Islet precursor cell (in vitro differentiated cells): ENCODE measurements at regions not wholly inside any gene's neighbourhood (a gene's known extent, or its start where the extent isn't known, plus 50 kb on each side); places are given as distances from the start of the nearest gene placed in this dataset.

ENCODE experiments used
- DNase-seq: peaks from one replicate; pipeline ENCODE4 v3.0.0-alpha.2; 2018

- DNase-seq: no peak
These were observed 115.7 kb downstream of the RAB11FIP2 start for GRCh38 chr10:117931078-117931477.

GRCh38 chr10:117933036-117933435, 113.7 kb downstream of the RAB11FIP2 start:
- no peak for DNase-seq

DNA sequence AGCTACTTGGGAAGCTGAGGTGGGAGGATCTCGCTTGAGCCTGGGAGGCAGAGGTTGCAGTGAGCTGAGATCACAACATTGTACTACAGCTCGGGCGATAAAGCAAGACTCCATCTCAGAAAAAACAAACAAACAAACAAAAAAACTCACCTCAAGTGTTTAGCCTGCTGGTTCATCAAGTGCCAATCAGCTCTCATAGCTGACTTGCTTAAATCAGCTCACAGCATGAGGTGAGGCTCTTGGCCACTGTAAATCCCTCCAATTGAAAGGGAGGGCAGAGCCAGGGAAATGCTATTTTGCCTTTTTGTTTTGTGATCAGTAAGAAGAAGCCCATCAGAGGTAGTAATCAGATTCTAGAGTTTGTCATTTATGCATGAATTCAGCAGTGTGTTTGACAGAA, 112.3 kb downstream of the RAB11FIP2 start:
- DNase-seq: no peak

- no peak for DNase-seq
These were observed 110.6 kb downstream of the RAB11FIP2 start for GRCh38 chr10:117936141-117936540.

GRCh38 chr10:117936566-117936965, 110.2 kb downstream of the RAB11FIP2 start:
- no peak for DNase-seq

DNA sequence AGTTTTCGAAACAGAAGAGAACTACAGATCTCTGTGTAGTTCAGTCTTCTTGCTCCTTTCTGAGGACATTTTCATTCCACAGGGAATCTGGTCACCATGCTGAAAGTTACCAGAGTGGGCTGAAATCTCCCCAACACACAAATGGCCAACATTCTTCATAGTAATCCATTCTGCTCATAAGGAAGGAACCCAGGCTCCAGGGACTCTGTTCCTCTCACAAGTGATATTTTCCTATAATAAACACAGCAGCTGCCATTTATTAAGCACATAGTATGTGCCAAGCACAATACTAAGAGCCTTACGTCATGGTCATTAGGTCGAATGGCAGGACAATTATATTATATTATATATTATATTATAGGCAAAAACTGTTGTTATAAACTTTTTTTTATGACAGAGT, 109.8 kb downstream of the RAB11FIP2 start:
- no peak for DNase-seq

DNA sequence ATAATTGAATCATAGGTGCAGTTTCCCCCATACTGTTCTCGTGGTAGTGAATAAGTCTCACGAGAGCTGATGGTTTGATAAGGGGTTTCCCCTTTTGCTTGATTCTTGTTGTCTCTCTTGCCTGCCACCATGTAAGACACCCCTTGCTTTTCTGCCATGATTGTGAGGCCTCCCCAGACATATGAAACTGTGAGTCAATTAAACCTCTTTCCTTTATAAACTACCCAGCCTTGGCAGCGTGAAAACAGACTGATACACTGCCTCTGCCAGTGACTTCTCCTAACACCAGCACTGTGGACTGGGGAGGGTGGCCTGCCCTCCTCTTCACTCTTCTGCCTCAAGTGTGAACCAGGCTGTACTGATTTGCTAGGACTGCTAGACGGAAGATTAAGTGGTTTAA, 108.6 kb downstream of the RAB11FIP2 start:
- no peak for DNase-seq

- no peak for DNase-seq
These were observed 104.5 kb downstream of the RAB11FIP2 start for GRCh38 chr10:117942226-117942625.

DNA sequence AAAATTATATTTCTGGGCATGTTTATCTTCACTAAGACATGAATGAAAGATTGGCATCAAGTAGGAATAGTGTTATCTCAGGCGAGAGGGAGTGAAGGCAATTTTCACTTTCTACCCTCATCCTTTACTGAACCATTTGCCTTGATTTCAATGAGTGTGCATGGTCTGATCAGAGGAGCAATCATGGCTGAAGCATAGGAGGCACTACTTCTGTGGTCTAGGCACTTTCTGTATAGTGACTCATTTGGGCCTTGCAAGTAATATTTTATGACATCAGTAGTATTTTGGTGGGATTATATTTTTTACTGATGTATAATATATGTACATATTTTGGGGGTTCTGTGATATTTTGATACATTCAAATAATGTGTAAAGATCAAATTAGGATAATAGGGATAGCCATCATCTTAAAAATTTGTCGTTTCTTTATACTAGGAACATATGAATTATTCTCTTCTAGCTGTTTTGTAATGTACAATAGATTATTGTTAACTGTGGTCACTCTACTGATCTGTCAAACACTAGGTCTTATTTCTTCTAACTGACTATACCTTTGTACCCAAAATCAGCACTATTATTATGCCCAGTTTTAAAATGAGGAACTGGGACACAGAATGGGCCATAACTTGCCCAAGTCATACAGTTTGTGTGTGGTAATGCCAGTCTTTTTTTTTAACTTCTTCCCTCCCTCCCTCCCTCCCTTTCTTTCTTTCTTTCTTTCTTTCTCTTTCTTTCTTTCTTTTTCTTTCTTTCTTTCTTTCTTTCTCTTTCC, 101.9 kb downstream of the RAB11FIP2 start:
- no peak for DNase-seq

DNA sequence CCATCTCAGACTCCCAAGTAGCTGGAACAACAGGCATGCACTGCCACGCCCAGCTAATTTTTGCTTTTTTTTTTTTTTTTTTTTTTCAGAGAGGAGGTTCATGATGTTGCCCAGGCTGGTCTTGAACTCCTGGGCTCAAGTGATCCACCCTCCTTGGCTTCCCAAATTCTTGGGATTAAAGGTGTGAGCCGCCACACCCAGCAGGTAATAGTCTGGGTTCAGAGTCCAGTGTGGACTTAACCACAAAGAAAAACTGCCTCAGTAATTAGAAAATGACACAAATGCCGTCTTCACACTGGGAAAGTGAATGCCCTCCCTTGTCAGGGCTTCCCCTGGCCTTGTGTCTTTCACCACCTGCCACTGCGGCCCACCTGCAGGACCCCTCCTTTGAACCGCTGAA, 101.1 kb downstream of the RAB11FIP2 start:
- no peak for DNase-seq

DNA sequence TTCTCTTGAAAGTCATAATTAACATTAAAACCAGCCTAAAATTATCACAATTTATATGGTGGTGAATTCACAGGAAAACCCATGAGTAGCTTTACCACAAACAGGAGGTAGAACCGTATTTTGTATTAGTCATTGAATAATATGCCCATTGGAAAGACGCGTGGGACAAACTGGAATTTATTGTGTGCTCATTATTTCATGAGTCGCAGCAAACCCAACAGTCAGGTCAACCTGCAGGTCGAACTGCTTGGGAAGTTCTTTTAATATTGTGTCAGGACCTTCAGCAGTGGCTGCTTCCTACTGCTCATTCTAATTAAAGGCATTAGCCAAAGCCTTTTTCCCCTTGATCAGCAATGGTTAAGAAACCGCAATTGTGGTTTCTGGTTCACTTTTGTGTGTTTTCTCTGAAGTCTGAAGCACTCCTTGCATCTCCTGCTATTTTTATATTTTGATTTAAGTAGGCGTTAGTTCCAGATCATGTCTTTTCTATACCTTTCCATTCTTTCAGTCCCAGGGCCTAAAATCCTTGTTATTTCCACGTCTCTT, 100.1 kb downstream of the RAB11FIP2 start:
- no peak for DNase-seq

DNA sequence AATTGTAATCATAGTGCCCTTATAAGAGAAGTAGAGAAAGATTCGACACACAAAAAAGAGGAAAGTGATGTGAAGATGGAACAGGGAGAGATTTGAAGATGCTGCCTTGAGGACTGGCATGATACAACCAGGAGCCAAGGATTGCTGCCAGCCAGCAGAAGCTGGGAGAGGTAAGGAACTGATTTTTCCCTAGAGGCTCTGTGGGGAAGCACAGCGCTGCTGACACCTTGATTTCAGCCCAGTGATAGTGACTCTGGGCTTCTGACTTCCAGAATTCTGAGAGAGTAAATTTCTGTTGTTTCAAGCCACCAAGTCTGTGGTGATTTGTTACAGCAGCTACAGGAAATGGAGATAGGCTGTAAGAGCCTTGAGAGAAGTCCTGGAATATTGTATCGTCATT, 98.2 kb downstream of the RAB11FIP2 start:
- no peak for DNase-seq

GRCh38 chr10:117950408-117950807, 96.3 kb downstream of the RAB11FIP2 start:
- DNase-seq: no peak
